Type B pancreatic cell (in vitro differentiated cells): ENCODE measurements at regions not wholly inside any gene's neighbourhood (a gene's known extent, or its start where the extent isn't known, plus 50 kb on each side); places are given as distances from the start of the nearest gene placed in this dataset.

Experiments
- DNase-seq: peaks from one replicate; pipeline ENCODE4 v3.0.0; 2021; ENCODE audit warnings: mixed read lengths; ENCODE audit not compliant: unreplicated experiment; ENCODE audit errors: extremely low spot score
- H3K27ac Mint-ChIP-seq: 2 replicates; pipeline ENCODE4 v1.8.0; 2021; ENCODE audit warnings: mild to moderate bottlenecking, mixed read lengths
- H3K27me3 Mint-ChIP-seq: 2 replicates; pipeline ENCODE4 v1.8.0; 2021; ENCODE audit warnings: mixed read lengths
- H3K36me3 Mint-ChIP-seq: 2 replicates; pipeline ENCODE4 v1.8.0; 2021; ENCODE audit warnings: mixed read lengths
- H3K4me1 Mint-ChIP-seq: one replicate; pipeline ENCODE4 v1.8.0; 2021; ENCODE audit warnings: mixed read lengths; ENCODE audit not compliant: unreplicated experiment
- H3K4me3 Mint-ChIP-seq: 2 replicates; pipeline ENCODE4 v1.8.0; 2021; ENCODE audit warnings: mild to moderate bottlenecking, mixed read lengths
- H3K9me3 Mint-ChIP-seq: 2 replicates; pipeline ENCODE4 v1.8.0; 2021; ENCODE audit warnings: mixed read lengths
- TF ChIP-seq, protein P1 (sequence below): fragments of 200-600 bp; sonication (generic); conservative IDR thresholded peaks from 2 replicates; pipeline ENCODE4 v1.5.0; 2021; ENCODE audit warnings: antibody characterized with exemption, mild to moderate bottlenecking

DNA sequence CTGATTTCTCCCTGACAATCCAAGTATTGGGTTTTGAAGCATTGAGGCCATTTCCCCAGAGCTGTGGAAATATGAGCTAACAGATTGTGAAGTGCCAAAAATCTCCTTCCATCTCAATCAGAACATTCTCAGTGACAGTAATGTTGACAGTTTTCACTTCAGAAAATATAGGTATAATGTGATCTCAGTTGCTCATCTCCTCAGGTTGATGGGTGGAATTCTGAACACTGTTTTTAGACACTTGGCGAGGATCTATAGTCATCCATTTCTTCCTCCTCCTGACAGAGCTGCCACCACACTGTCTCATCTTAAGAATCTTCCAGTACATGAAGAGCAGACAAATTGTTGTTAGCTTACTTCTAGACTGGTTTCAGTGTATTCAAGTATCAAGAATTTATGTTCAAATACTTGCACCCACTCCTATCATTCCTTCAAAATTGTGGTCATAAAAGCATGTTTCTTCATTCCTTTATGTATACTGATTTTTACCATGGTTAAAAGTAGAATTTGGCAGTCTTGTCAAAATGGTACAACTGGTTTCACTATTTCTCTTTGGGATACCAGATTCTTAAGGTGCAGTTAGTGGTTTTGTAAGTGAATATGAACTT, 199.7 kb upstream of the TLE4 start:
- Mint-ChIP-seq H3K27me3 (peaks cover 3% of the 10 kb centered on the region), H3K36me3 (no peaks in the 10 kb centered on the region), H3K4me3 (no peak overlapping the region), H3K9me3 (no peaks in the 10 kb centered on the region), H3K4me1 (no peaks in the 10 kb centered on the region), H3K27ac (no peak overlapping the region)
- no peak for DNase-seq
- TF ChIP-seq, protein P1, sequence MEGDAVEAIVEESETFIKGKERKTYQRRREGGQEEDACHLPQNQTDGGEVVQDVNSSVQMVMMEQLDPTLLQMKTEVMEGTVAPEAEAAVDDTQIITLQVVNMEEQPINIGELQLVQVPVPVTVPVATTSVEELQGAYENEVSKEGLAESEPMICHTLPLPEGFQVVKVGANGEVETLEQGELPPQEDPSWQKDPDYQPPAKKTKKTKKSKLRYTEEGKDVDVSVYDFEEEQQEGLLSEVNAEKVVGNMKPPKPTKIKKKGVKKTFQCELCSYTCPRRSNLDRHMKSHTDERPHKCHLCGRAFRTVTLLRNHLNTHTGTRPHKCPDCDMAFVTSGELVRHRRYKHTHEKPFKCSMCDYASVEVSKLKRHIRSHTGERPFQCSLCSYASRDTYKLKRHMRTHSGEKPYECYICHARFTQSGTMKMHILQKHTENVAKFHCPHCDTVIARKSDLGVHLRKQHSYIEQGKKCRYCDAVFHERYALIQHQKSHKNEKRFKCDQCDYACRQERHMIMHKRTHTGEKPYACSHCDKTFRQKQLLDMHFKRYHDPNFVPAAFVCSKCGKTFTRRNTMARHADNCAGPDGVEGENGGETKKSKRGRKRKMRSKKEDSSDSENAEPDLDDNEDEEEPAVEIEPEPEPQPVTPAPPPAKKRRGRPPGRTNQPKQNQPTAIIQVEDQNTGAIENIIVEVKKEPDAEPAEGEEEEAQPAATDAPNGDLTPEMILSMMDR = no peak

DNA sequence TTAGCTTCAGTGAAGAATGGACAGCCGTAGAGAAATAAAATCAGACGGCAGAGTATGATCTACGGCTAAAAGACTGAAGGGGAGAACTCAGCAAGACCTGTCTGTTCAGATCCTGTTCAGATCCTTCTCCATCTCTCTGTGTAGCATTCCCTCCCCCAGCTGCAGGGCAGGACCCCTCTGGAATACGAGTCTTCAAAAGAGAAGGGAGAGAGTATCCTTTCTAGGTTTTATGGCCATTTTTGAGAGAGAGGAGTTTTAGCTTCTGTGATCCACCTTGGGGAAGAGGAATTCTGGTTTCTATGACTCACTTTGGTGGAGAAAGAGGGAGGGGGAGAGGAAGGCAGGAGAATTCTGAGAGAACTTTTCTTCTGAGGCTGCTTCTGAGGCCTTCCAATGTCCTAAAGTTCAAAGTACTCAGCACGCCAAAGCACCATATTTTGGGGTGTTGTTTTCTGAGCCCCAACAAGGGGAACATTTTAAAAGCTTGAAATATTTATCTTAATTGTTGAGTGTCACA, 194.4 kb upstream of the TLE4 start:
- H3K36me3 Mint-ChIP-seq = no peaks in the 10 kb centered on the region
- H3K4me1 Mint-ChIP-seq = peaks cover 5% of the 10 kb centered on the region
- DNase-seq = no peak
- peaks cover 5% of the 10 kb centered on the region for H3K9me3 Mint-ChIP-seq
- H3K4me3 Mint-ChIP-seq = no peak overlapping the region
- H3K27ac Mint-ChIP-seq = no peak overlapping the region
- TF ChIP-seq, protein P1 = no peak
- peaks cover 3% of the 10 kb centered on the region for H3K27me3 Mint-ChIP-seq

DNA sequence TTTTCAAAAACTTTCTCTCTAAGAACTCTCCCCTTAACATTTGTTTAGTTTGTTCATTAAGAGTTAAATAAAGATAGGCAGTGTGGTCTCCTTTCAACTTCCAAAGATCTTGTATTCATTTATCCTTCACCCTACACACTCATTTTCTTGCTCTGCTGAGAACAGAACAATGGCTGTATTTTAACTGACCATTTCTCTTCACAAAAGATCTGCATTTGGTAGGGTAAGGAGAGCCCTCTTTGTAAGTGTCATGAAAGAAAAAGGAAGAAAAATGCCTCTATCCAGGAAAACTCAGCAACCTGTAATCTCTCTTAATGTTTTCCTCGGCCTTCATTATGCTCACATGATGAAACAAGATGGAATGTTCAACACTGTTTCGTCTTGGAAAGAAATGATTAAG, 193.7 kb upstream of the TLE4 start:
- Mint-ChIP-seq H3K27me3 (peaks cover 3% of the 10 kb centered on the region), H3K4me1 (peaks cover 5% of the 10 kb centered on the region), H3K4me3 (no peak overlapping the region), H3K36me3 (no peaks in the 10 kb centered on the region), H3K9me3 (peaks cover 5% of the 10 kb centered on the region), H3K27ac (no peak overlapping the region)
- TF ChIP-seq, protein P1 = no peak
- DNase-seq = no peak

DNA sequence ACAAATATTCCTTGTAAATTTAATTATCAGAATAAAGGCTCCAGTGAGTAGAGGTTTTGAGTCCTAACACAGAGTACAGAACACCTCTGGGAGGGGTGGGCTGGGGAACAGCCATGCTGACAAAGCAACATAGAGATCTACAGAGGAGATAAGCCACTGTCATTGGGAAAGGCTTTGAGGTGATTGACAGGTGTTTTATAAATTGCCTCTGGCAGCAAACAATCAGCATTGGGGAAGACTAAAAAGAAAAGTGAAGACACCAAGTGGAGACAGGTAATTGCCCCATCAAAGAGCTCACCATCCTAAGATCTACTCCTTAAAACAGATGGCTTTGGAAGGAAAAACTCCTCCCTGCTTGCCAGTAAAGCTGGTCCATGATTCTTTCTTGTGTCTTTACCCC, 189.7 kb upstream of the TLE4 start:
- H3K9me3 Mint-ChIP-seq = peaks cover 14% of the 10 kb centered on the region
- H3K4me1 Mint-ChIP-seq = peaks cover 5% of the 10 kb centered on the region
- H3K36me3 Mint-ChIP-seq = no peaks in the 10 kb centered on the region
- TF ChIP-seq, protein P1 = no peak
- no peak overlapping the region for H3K4me3 Mint-ChIP-seq
- no peak for DNase-seq
- no peak overlapping the region for H3K27ac Mint-ChIP-seq
- H3K27me3 Mint-ChIP-seq = peaks cover 3% of the 10 kb centered on the region

DNA sequence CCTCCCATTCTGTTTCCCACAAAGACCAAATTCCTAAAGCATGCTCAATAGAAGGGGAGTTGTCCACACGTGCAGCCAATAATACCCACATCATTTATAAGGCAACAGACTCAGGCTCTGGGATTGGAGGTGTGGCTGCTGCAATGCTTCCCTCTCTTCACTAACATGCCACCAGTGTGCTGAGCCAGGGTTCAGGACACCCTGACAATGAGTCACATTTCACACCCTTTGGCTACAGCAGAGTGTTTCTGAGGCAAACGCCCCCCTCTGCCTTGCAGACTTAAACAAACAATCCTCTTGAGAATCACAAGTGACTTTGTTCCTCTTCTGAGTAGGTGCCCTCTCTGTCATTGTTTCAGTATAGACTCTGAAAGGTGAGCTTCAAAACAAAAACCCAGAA, 189.3 kb upstream of the TLE4 start:
- Mint-ChIP-seq H3K9me3 (peaks cover 14% of the 10 kb centered on the region), H3K27ac (no peak overlapping the region), H3K4me3 (no peak overlapping the region), H3K4me1 (peaks cover 5% of the 10 kb centered on the region), H3K36me3 (no peaks in the 10 kb centered on the region), H3K27me3 (peaks cover 3% of the 10 kb centered on the region)
- no peak for DNase-seq
- TF ChIP-seq, protein P1 = no peak
